GM18505 (cell line): ENCODE measurements at regions not wholly inside any gene's neighbourhood (a gene's known extent, or its start where the extent isn't known, plus 50 kb on each side); places are given as distances from the start of the nearest gene placed in this dataset.

Source experiments
- ATAC-seq: cut with Tn5 transposase; IDR thresholded peaks from one replicate; pipeline ENCODE4 v1.9.1; 2021; ENCODE audit not compliant: unreplicated experiment
- POLR2A ChIP-seq: IDR thresholded peaks from 4 replicates; pipeline ENCODE4 v1.6.1; 2011; ENCODE audit warnings: borderline replicate concordance; ENCODE audit not compliant: insufficient read depth, insufficient read length; ENCODE audit errors: extremely low read depth

- no peak for ATAC-seq
- no peak for TF ChIP-seq POLR2A
Observed at GRCh38 chr1:106747232-106747631, 309.2 kb upstream of the PRMT6 start.

DNA sequence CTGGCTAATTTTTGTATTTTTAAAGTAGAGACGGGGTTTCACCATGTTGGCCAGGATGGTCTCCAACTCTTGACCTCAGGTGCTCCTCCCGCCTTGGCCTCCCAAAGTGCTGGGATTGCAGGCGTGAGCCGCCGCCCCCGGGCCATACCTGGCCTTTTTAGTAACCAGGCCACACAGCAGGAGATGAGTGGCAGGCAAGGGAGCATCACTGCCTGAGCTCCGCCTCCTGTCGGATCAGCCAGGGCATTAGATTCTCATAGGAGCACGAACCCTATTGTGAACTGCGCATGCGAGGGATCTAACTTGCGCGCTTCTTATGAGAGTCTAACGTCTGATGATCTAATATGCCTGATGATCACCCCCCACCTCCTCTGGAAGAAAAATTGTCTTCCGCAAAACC lies 308.7 kb upstream of the PRMT6 start:
- no peak for TF ChIP-seq POLR2A
- no peak for ATAC-seq

GRCh38 chr1:106748606-106749005 lies 307.9 kb upstream of the PRMT6 start:
- no peak for TF ChIP-seq POLR2A
- ATAC-seq = no peak

DNA sequence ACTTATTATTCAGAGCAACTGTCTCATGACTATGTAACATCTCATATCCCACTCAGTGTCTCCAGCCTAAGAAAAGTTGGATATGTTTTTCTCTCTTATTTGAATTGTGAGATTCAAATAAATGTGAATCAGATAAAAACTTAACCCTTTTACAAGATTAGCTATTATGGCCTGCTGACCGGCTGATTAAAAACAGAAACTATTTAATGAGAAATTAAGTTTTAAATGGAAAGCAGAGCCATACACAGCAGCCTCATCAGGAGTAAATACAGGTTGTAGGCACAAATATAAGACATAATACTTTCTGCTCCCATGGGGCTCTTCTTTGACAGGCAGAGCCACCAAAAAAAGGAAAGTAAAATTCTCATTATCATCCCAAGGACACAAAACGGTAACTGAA lies 307.0 kb upstream of the PRMT6 start:
- ATAC-seq = no peak
- no peak for TF ChIP-seq POLR2A

DNA sequence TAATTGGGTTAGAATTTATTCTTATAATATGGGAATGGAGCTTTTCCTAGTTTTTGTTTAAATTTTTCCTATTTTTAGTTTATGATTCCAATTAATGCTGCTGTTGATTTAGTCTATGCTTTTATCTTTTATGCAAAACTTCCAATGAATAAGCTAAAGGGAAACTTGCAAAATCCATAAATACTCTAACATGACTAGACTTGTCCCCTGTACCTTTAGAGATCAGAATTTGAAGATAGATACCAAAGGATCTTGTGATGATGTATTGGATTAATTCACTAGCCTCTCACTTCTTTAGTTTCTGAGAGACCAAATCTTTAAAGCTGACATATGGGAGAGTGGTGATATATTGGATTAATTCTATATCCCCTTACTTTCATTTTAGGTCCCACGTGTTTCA lies 306.6 kb upstream of the PRMT6 start:
- TF ChIP-seq POLR2A = no peak
- no peak for ATAC-seq

DNA sequence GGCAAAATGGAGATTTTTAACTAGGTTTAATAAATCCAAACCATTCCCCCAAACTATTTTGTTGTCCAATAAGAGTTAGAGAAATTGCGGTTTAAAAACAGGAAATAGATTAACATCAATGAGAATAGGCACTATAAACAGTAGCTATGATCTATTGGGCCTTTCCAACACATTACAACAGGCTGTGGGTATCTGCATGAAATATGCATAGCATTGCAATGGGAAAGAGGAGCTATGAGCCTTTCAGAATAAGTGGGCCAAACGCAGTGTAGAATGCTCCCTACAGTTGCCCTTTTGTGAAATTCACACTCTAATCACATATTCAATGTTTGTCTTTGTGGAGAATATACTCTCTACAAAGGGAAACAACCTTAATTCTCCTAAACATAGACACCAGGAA lies 305.5 kb upstream of the PRMT6 start:
- no peak for TF ChIP-seq POLR2A
- no peak for ATAC-seq

DNA sequence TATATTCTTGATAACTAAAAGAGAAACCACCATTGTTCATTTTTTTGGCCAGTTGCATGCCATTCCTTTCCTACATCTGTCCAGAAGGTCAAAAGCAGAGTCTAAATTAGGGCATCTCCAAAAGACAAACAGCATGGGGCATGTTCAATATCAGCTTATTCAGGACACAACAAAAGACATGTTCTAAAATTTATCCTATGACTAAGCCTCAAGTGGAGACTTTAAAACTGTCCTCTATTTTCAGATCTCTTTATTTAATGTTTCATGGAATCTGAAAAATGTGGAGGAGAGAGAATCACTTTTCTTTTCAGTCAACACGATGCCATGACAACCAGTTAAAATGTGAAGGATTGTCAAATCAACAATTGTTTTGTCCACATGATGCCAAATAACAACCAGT lies 303.4 kb upstream of the PRMT6 start:
- no peak for ATAC-seq
- TF ChIP-seq POLR2A = no peak

GRCh38 chr1:106754957-106755356 lies 301.5 kb upstream of the PRMT6 start:
- ATAC-seq = no peak
- no peak for TF ChIP-seq POLR2A

GRCh38 chr1:106755682-106756406 lies 300.6 kb upstream of the PRMT6 start:
- TF ChIP-seq POLR2A = no peak
- ATAC-seq = no peak

DNA sequence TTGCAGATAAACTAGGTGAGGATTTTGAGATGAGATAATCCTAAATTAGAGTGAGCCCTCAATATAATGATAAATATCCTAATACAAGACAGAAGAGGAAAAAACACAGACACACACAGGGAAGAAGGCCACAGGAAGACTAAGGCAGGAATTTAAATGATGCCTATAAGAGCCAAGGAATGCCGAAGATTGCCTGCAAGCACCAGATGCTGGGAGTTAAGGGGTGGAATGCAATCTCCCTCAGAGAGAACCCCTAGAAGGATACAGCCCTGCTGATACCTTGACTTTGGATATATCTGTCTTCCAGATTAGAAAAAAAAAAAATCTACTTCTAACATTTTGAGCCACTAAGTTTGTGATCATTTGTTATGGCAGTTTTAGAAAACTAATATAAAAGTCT lies 299.7 kb upstream of the PRMT6 start:
- TF ChIP-seq POLR2A = no peak
- ATAC-seq = no peak

- ATAC-seq = no peak
Observed at GRCh38 chr1:106768077-106768476, 288.4 kb upstream of the PRMT6 start.

DNA sequence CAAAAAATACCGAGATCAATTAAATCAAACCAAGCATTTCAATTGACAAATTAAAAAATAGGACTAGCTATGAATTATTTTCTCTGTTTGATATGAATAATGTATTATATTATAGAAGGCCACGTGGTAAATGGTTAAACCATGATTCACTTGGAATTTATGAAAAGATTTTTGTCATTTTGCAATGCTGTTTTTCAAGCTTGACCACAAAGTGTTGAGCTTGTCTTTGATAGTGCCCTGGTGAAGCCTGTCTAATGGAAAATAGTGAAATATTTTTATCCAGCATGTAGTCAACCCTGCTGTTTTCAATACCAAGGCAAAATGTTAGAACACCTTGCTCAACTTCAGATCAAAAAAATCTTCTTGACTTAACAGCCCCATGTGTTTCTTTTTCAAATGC lies 288.0 kb upstream of the PRMT6 start:
- TF ChIP-seq POLR2A = no peak
- ATAC-seq = no peak

More at GRCh38 chr1:106768077-106768476, 288.4 kb upstream of the PRMT6 start:
- no peak for TF ChIP-seq POLR2A

- no peak for ATAC-seq
- no peak for TF ChIP-seq POLR2A
Observed at GRCh38 chr1:106773206-106773605, 283.3 kb upstream of the PRMT6 start.

DNA sequence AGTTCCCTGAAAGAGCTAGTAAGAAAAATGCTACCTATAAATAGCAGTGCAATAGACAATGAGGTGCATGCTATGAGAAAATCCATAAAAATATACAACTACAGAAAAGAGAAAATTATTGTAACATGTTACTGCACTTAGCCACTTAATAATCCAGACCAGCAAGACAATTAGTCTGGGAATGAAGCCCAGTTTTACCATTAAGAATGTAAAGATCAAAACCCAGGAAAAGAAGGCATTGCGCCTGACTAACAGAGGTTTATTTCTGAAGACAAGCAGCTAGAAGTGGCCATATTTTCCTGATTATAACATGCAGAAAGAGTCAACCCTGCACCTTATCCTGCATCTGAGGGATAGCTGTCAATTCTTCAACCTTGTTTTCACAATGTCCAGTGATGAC lies 276.4 kb upstream of the PRMT6 start:
- no peak for TF ChIP-seq POLR2A
- no peak for ATAC-seq
